LNCaP clone FGC (cell line): ENCODE measurements at regions not wholly inside any gene's neighbourhood (a gene's known extent, or its start where the extent isn't known, plus 50 kb on each side); places are given as distances from the start of the nearest gene placed in this dataset.

Source experiments
- DNase-seq: peaks from one replicate; pipeline ENCODE4 v3.0.0-alpha.2; 2011; ENCODE audit warnings: low read depth
- H3K4me3 ChIP-seq: 2 replicates; pipeline ENCODE4 v1.5.1; 2011; ENCODE audit warnings: mild to moderate bottlenecking, low read depth, low read length, control low read depth
- CTCF ChIP-seq: IDR thresholded peaks from 2 replicates; pipeline ENCODE4 v1.5.1; 2012; ENCODE audit warnings: mild to moderate bottlenecking; ENCODE audit not compliant: control insufficient read depth, insufficient read depth; ENCODE audit errors: extremely low read depth

- no peak for DNase-seq
- no peak overlapping the region for H3K4me3 ChIP-seq
- no peak for TF ChIP-seq CTCF
Observed at GRCh38 chr13:112141643-112142400, 74.9 kb downstream of the SOX1 start.

GRCh38 chr13:112142401-112142930 is 75.5 kb downstream of the SOX1 start:
- DNase-seq, result no peak
- no peak for TF ChIP-seq CTCF

GRCh38 chr13:112143046-112143752 is 76.2 kb downstream of the SOX1 start:
- no peak for DNase-seq
- H3K4me3 ChIP-seq, result no peak overlapping the region
- TF ChIP-seq CTCF, result no peak

More at GRCh38 chr13:112142401-112142930, 75.5 kb downstream of the SOX1 start:
- no peak overlapping the region for H3K4me3 ChIP-seq

- no peak overlapping the region for H3K4me3 ChIP-seq
- no peak for DNase-seq
- no peak for TF ChIP-seq CTCF
Observed at GRCh38 chr13:112143753-112144615, 77.0 kb downstream of the SOX1 start.

- no peak overlapping the region for H3K4me3 ChIP-seq
- no peak for DNase-seq
- no peak for TF ChIP-seq CTCF
Observed at GRCh38 chr13:112144616-112145550, 77.9 kb downstream of the SOX1 start.
